Activated T-cell treated with anti-CD3 and anti-CD28 coated beads, Interleukin-2, amount 50 U/mL, for 72 hours (primary cell): ENCODE measurements at regions not wholly inside any gene's neighbourhood (a gene's known extent, or its start where the extent isn't known, plus 50 kb on each side); places are given as distances from the start of the nearest gene placed in this dataset.

ENCODE experiments used
- ATAC-seq, 2 donors: fragments of 150-1000 bp; cut with Tn5 transposase; replicated peaks in 1 of 2; 2 replicates each; pipeline ENCODE4 v1.10.0; 2021; ENCODE audit warnings: moderate library complexity in 2 of 2, mild to moderate bottlenecking in 1 of 2
- DNase-seq, 2 donors: peaks; one replicate each; pipeline ENCODE4 v3.0.0; 2021 to 2022; ENCODE audit warnings: mixed read lengths in 1 of 2
- H3K27ac Mint-ChIP-seq: one replicate; pipeline ENCODE4 v1.8.0; 2022; ENCODE audit warnings: mild to moderate bottlenecking, moderate library complexity, mixed read lengths
- H3K27me3 Mint-ChIP-seq: one replicate; pipeline ENCODE4 v1.8.0; 2022; ENCODE audit warnings: low read depth, mixed read lengths
- H3K36me3 Mint-ChIP-seq, 2 donors: one replicate each; pipeline ENCODE4 v1.8.0; 2022; ENCODE audit warnings: mixed read lengths in 2 of 2, mild to moderate bottlenecking in 1 of 2; ENCODE audit not compliant: insufficient read depth in 2 of 2
- H3K4me1 Mint-ChIP-seq: one replicate; pipeline ENCODE4 v1.8.0; 2022; ENCODE audit warnings: low read depth, mixed read lengths
- H3K4me3 Mint-ChIP-seq, 2 donors: one replicate each; pipeline ENCODE4 v1.8.0; 2022; ENCODE audit warnings: mild to moderate bottlenecking in 2 of 2, mixed read lengths in 2 of 2, moderate library complexity in 2 of 2
- H3K9me3 Mint-ChIP-seq, 2 donors: one replicate each; pipeline ENCODE4 v1.8.0; 2022; ENCODE audit warnings: mixed read lengths in 2 of 2

DNA sequence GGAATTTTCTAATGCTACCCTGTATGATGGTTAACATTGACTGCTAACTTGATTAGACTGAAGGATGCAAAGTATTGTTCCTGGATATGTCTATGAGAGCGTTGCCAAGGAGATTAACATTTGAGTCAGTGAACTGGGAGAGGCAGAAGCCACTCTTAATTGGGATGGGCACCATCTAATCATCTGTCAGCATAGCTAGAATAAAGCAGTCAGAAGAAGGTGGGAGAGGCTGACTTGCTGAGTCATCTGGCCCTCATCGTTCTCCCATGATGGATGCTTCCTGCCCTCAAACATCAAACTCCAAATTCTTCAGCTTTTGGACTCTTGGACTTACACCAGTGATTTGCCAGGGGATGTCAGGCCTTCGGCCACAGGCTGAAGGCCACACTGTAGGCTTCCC is 878.5 kb downstream of the PCDH7 start:
- Mint-ChIP-seq H3K9me3 (peaks cover 6 to 7% of the 10 kb centered on the region in 2 donors), H3K4me1 (no peaks in the 10 kb centered on the region), H3K4me3 (no peak overlapping the region), H3K27ac (no peak overlapping the region), H3K27me3 (no peaks in the 10 kb centered on the region), H3K36me3 (peaks cover 0 to 1% of the 10 kb centered on the region in 2 donors)
- no peak for DNase-seq
- ATAC-seq, result no peak

DNA sequence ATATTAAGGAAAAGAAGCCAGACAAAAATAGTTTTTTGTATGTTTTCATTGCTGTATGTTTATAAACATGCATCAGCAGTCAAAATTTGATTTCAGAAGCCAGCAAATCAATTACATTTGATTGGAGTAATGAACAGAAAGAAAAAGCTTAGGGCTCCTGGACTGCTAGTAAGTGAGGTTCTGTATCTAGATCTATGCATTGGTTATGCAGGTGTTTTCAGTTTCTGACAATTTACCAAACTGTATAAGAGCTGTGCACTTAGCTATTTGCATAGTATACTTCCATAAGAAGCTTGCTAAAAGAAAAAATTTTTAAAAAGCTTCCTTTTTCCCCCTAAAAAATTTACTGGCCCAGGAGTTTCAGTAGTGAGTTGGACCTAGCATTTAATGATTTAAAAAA is 881.6 kb downstream of the PCDH7 start:
- DNase-seq (no peak), ATAC-seq (no peak)
- no peak overlapping the region for H3K4me3 Mint-ChIP-seq
- H3K4me1 Mint-ChIP-seq, result no peaks in the 10 kb centered on the region
- H3K27me3 Mint-ChIP-seq, result no peaks in the 10 kb centered on the region
- peaks cover 2 to 8% of the 10 kb centered on the region in 2 donors for H3K9me3 Mint-ChIP-seq
- H3K27ac Mint-ChIP-seq, result no peak overlapping the region
- peaks cover 0 to 1% of the 10 kb centered on the region in 2 donors for H3K36me3 Mint-ChIP-seq

GRCh38 chr4:31613946-31614623 is 893.9 kb downstream of the PCDH7 start:
- Mint-ChIP-seq H3K9me3 (peaks cover 1 to 7% of the 10 kb centered on the region in 2 donors), H3K27ac (no peak overlapping the region), H3K4me1 (no peaks in the 10 kb centered on the region), H3K36me3 (peaks cover 0 to 1% of the 10 kb centered on the region in 2 donors), H3K4me3 (no peak overlapping the region), H3K27me3 (no peaks in the 10 kb centered on the region)
- no peak for DNase-seq
- no peak for ATAC-seq

GRCh38 chr4:31617667-31618066 is 897.5 kb downstream of the PCDH7 start:
- Mint-ChIP-seq H3K4me1 (no peaks in the 10 kb centered on the region), H3K27ac (no peak overlapping the region), H3K36me3 (no peaks in the 10 kb centered on the region), H3K9me3 (peaks cover 4 to 5% of the 10 kb centered on the region in 2 donors), H3K4me3 (no peak overlapping the region), H3K27me3 (no peaks in the 10 kb centered on the region)
- no peak for DNase-seq
- ATAC-seq, result no peak

GRCh38 chr4:31620476-31620875 is 900.3 kb downstream of the PCDH7 start:
- no peak for ATAC-seq
- H3K9me3 Mint-ChIP-seq, result peaks cover 5 to 8% of the 10 kb centered on the region in 2 donors
- H3K36me3 Mint-ChIP-seq, result peaks cover 0 to 1% of the 10 kb centered on the region in 2 donors
- no peak for DNase-seq
- no peaks in the 10 kb centered on the region for H3K27me3 Mint-ChIP-seq
- no peak overlapping the region for H3K27ac Mint-ChIP-seq
- no peaks in the 10 kb centered on the region for H3K4me1 Mint-ChIP-seq
- H3K4me3 Mint-ChIP-seq, result no peak overlapping the region

DNA sequence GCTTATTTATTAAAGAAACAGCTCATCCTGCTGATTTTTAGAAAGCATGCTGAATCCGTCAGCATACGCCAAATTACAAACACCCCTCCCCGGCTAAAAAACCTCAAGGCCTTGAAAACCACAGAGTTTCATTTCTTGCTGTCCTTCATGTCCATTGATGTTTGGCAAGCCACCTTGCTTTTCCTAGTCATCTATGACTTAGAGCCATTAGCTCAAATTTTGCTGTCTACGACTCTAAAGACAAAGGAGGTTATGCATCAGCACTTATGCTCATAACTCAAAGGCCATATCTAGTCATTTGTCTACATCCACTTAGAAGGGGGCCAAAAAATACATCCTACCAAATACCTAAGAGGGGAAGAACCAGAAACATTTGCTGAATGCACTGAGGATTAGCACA is 925.1 kb downstream of the PCDH7 start:
- Mint-ChIP-seq H3K36me3 (no peaks in the 10 kb centered on the region), H3K27me3 (no peaks in the 10 kb centered on the region), H3K4me1 (no peaks in the 10 kb centered on the region), H3K27ac (no peak overlapping the region), H3K4me3 (no peak overlapping the region), H3K9me3 (peaks cover 3 to 5% of the 10 kb centered on the region in 2 donors)
- ATAC-seq (no peak), DNase-seq (no peak)

- no peaks in the 10 kb centered on the region for H3K4me1 Mint-ChIP-seq
- H3K27me3 Mint-ChIP-seq, result no peaks in the 10 kb centered on the region
- H3K9me3 Mint-ChIP-seq, result peaks cover 1 to 3% of the 10 kb centered on the region in 2 donors
- no peaks in the 10 kb centered on the region for H3K36me3 Mint-ChIP-seq
- H3K4me3 Mint-ChIP-seq, result no peak overlapping the region
- DNase-seq, result no peak
- no peak overlapping the region for H3K27ac Mint-ChIP-seq
- no peak for ATAC-seq
These were observed 927.6 kb downstream of the PCDH7 start for GRCh38 chr4:31647786-31648185.

DNA sequence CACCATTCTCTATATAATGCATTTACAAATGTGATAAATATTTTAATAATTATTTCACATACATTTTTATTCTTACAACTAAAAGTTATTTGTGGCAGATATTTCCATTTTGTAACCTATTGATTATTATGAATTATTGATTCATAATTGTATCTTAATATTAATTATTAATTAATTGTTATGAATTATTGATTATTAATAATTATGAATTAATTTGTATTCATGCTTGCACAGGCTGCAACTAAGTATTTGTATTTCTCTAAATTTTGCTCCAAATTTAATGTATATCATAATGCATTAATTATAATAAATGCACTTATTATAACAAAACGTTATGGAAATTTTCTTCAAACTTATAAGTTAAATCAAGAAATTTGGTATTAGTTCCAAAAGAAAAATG is 929.7 kb downstream of the PCDH7 start:
- Mint-ChIP-seq H3K4me3 (no peak overlapping the region), H3K9me3 (peaks cover 0 to 1% of the 10 kb centered on the region in 2 donors), H3K27ac (no peak overlapping the region), H3K27me3 (no peaks in the 10 kb centered on the region), H3K36me3 (no peaks in the 10 kb centered on the region), H3K4me1 (no peaks in the 10 kb centered on the region)
- DNase-seq (no peak), ATAC-seq (no peak)

DNA sequence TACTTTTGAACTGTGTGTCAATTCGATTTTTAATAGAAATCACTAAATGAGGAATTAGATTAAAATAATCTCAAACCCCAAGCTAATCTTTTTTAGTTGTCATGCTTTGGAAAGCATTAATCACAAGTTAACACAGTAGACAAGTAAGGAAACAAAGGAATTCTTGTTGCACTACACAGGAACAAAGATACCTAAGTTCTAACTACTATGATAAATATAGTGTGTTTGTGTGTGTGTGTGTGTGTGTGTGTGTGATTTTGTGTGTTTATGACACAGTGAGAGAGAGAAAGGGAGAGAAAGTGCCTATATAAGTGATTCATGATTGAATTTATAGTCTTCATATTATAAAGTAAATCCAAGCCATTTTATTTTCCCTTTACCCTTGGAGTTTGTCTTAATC is 931.4 kb downstream of the PCDH7 start:
- Mint-ChIP-seq H3K4me3 (no peak overlapping the region), H3K27ac (no peak overlapping the region), H3K9me3 (peaks cover 0 to 1% of the 10 kb centered on the region in 2 donors), H3K27me3 (no peaks in the 10 kb centered on the region), H3K36me3 (no peaks in the 10 kb centered on the region), H3K4me1 (no peaks in the 10 kb centered on the region)
- no peak for ATAC-seq
- no peak for DNase-seq

GRCh38 chr4:31655328-31655727 is 935.2 kb downstream of the PCDH7 start:
- Mint-ChIP-seq H3K4me3 (no peak overlapping the region), H3K4me1 (no peaks in the 10 kb centered on the region), H3K36me3 (no peaks in the 10 kb centered on the region), H3K9me3 (peaks cover 0 to 2% of the 10 kb centered on the region in 2 donors), H3K27ac (no peak overlapping the region), H3K27me3 (no peaks in the 10 kb centered on the region)
- DNase-seq (no peak), ATAC-seq (no peak)

GRCh38 chr4:31657859-31658570 is 937.8 kb downstream of the PCDH7 start:
- Mint-ChIP-seq H3K4me3 (no peak overlapping the region), H3K27me3 (no peaks in the 10 kb centered on the region), H3K4me1 (no peaks in the 10 kb centered on the region), H3K36me3 (no peaks in the 10 kb centered on the region), H3K27ac (no peak overlapping the region), H3K9me3 (peaks cover 0 to 4% of the 10 kb centered on the region in 2 donors)
- DNase-seq, result no peak
- ATAC-seq, result no peak

GRCh38 chr4:31660916-31661315 is 940.7 kb downstream of the PCDH7 start:
- Mint-ChIP-seq H3K4me1 (no peaks in the 10 kb centered on the region), H3K36me3 (no peaks in the 10 kb centered on the region)
- no peak for DNase-seq

GRCh38 chr4:31662951-31663350 is 942.8 kb downstream of the PCDH7 start:
- ATAC-seq (no peak), DNase-seq (no peak)
- H3K4me3 Mint-ChIP-seq, result no peak overlapping the region
- no peaks in the 10 kb centered on the region for H3K4me1 Mint-ChIP-seq
- no peak overlapping the region for H3K27ac Mint-ChIP-seq
- peaks cover 0 to 5% of the 10 kb centered on the region in 2 donors for H3K9me3 Mint-ChIP-seq
- H3K36me3 Mint-ChIP-seq, result no peaks in the 10 kb centered on the region
- H3K27me3 Mint-ChIP-seq, result no peaks in the 10 kb centered on the region

More at GRCh38 chr4:31660916-31661315, 940.7 kb downstream of the PCDH7 start:
- H3K4me3 Mint-ChIP-seq, result no peak overlapping the region
- no peaks in the 10 kb centered on the region for H3K27me3 Mint-ChIP-seq
- ATAC-seq, result no peak
- H3K9me3 Mint-ChIP-seq, result peaks cover 0 to 7% of the 10 kb centered on the region in 2 donors
- no peak overlapping the region for H3K27ac Mint-ChIP-seq
